Right atrium auricular region (tissue), 2 donors: ENCODE measurements at regions not wholly inside any gene's neighbourhood (a gene's known extent, or its start where the extent isn't known, plus 50 kb on each side); places are given as distances from the start of the nearest gene placed in this dataset.
A peak's percentile ranks its signal among the peaks of the same experiment; 100 is the strongest.

Experiments
- DNase-seq: peaks from one replicate; pipeline ENCODE4 v3.0.0-alpha.2; 2019; ENCODE audit warnings: low spot score
- H3K27ac ChIP-seq, 2 donors: fragments of 200-600 bp; sonication (generic); 1 replicate in 1 of 2; 2 replicates in 1 of 2; pipeline ENCODE4 v1.5.1; 2016 to 2019
- H3K27me3 ChIP-seq, 2 donors: fragments of 200-600 bp; sonication (generic); one replicate each; pipeline versions ENCODE4 v1.5.1 to v1.6.0; 2017 to 2019
- H3K36me3 ChIP-seq: fragments of 200-600 bp; sonication (generic); one replicate; pipeline ENCODE4 v1.5.1; 2016
- H3K4me1 ChIP-seq, 2 donors: fragments of 200-600 bp; sonication (generic); one replicate each; pipeline versions ENCODE4 v1.5.1 to v1.6.0; 2017 to 2019
- H3K4me3 ChIP-seq, 2 donors: fragments of 200-600 bp; sonication (generic); 1 replicate in 1 of 2; 2 replicates in 1 of 2; pipeline ENCODE4 v1.5.1; 2017 to 2019; ENCODE audit warnings: mild to moderate bottlenecking in 1 of 2, moderate library complexity in 1 of 2
- H3K9me3 ChIP-seq, 2 donors: fragments of 200-600 bp; sonication (generic); one replicate each; pipeline ENCODE4 v1.5.1; 2019
- CTCF ChIP-seq, 2 donors: fragments of 200-600 bp; sonication (generic); IDR thresholded peaks; one replicate each; pipeline ENCODE4 v1.5.1; 2019; ENCODE audit warnings: antibody characterized with exemption in 2 of 2

DNA sequence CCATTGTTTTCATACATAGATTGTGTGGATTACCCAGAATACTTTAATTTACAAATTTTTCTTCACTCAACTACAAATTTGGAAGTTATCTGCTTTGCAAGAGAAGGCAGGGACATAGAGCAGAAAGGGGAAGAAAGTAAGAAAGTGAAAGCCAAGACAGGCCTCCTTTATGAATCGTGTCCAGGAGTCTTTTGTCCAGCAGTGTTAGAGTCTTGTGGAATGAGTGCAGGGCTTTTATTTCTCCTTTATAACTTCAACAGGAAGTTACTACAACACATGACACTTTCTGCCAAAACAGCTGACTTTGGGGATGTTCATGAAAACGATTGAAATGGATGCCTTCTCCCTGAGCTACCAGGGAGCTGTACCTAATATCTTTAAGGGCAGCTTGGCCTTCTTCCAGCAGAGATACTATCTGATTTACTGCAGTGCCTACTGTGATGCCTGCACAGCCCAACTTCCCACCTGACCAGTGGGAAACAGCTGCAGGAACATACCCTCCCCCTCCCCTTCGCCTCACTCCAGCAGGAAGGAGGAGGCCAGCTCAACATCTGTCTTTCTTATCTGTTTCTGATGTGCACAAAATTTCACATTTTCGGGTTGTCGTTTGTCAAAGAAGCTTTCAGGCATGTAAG, 557.7 kb upstream of the SLIT2 start:
- H3K27ac ChIP-seq: peak overlapping the region in 1 of 2 donors; percentile 27

GRCh38 chr4:19689511-19689910, 562.2 kb upstream of the SLIT2 start:
- Histone ChIP-seq H3K27ac (no peak overlapping the region), H3K27me3 (no peaks in the 10 kb centered on the region), H3K4me3 (no peak overlapping the region), H3K4me1 (peaks cover 0 to 5% of the 10 kb centered on the region in 2 donors), H3K36me3 (no peaks in the 10 kb centered on the region), H3K9me3 (no peaks in the 10 kb centered on the region)
- DNase-seq: no peak
- no peak for TF ChIP-seq CTCF (IDR thresholded peaks at IDR 0.05)

More for the DNA sequence above, 557.7 kb upstream of the SLIT2 start:
- H3K27me3 ChIP-seq: no peaks in the 10 kb centered on the region
- no peak for DNase-seq
- H3K36me3 ChIP-seq: no peaks in the 10 kb centered on the region
- H3K9me3 ChIP-seq: peaks cover 0 to 10% of the 10 kb centered on the region in 2 donors
- no peak for TF ChIP-seq CTCF (IDR thresholded peaks at IDR 0.05)
- peaks cover 0 to 5% of the 10 kb centered on the region in 2 donors for H3K4me1 ChIP-seq
- H3K4me3 ChIP-seq: no peak overlapping the region

GRCh38 chr4:19686456-19686855, 565.2 kb upstream of the SLIT2 start:
- Histone ChIP-seq H3K27ac (no peak overlapping the region), H3K4me3 (no peak overlapping the region), H3K27me3 (no peaks in the 10 kb centered on the region), H3K9me3 (no peaks in the 10 kb centered on the region), H3K36me3 (no peaks in the 10 kb centered on the region), H3K4me1 (no peaks in the 10 kb centered on the region)
- TF ChIP-seq CTCF (IDR thresholded peaks at IDR 0.05): no peak
- DNase-seq: no peak

- TF ChIP-seq CTCF (IDR thresholded peaks at IDR 0.05): no peak
- H3K27ac ChIP-seq: no peak overlapping the region
- no peaks in the 10 kb centered on the region for H3K36me3 ChIP-seq
- H3K4me3 ChIP-seq: no peak overlapping the region
- DNase-seq: no peak
- no peaks in the 10 kb centered on the region for H3K27me3 ChIP-seq
- H3K9me3 ChIP-seq: no peaks in the 10 kb centered on the region
- no peaks in the 10 kb centered on the region for H3K4me1 ChIP-seq
These were observed 567.6 kb upstream of the SLIT2 start for GRCh38 chr4:19684084-19684483.

DNA sequence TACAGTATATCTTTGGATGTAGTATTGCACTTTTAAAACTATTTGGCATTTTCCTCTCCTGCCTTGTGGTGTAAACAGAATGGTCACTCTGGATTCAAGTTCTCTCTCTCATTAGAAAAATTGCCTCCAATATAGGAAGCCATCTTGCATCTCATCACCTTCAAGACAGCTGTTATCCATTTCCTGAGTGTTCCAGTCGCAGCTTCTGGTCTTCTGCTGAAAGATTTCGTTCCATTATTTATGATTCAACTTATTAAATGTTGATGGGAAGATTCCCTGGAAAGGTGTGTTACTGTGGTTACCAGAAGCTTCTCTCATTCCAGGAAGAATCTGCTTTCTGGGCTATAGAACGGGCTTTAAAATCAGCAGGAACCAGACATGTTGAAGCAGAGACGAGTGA, 568.3 kb upstream of the SLIT2 start:
- no peak overlapping the region for H3K4me3 ChIP-seq
- no peak for DNase-seq
- H3K27me3 ChIP-seq: no peaks in the 10 kb centered on the region
- no peak overlapping the region for H3K27ac ChIP-seq
- H3K36me3 ChIP-seq: no peaks in the 10 kb centered on the region
- TF ChIP-seq CTCF (IDR thresholded peaks at IDR 0.05): no peak
- H3K9me3 ChIP-seq: no peaks in the 10 kb centered on the region
- H3K4me1 ChIP-seq: no peaks in the 10 kb centered on the region

- no peak for TF ChIP-seq CTCF (IDR thresholded peaks at IDR 0.05)
- no peaks in the 10 kb centered on the region for H3K36me3 ChIP-seq
- H3K27ac ChIP-seq: no peak overlapping the region
- no peak for DNase-seq
- H3K9me3 ChIP-seq: no peaks in the 10 kb centered on the region
- H3K4me1 ChIP-seq: no peaks in the 10 kb centered on the region
- H3K27me3 ChIP-seq: no peaks in the 10 kb centered on the region
- no peak overlapping the region for H3K4me3 ChIP-seq
These were observed 574.5 kb upstream of the SLIT2 start for GRCh38 chr4:19677211-19677610.
